CD4-positive, alpha-beta T cell treated with Interferon alpha-2 for 1 hour (primary cell): ENCODE measurements at regions not wholly inside any gene's neighbourhood (a gene's known extent, or its start where the extent isn't known, plus 50 kb on each side); places are given as distances from the start of the nearest gene placed in this dataset.
"Not testable (repeated sequence)": the region's sequence is repeated elsewhere in the genome, so short reads cannot be mapped to it uniquely, and the experiment has no call there.

Source experiments
- DNase-seq, 2 donors: peaks; one replicate each; pipeline ENCODE4 v3.0.0-alpha.2; 2020 to 2022

- no peak for DNase-seq
These were observed 629.7 kb downstream of the CCDC85A start for GRCh38 chr2:56813490-56813889.

- DNase-seq = no peak
These were observed 632.9 kb downstream of the CCDC85A start for GRCh38 chr2:56816666-56817065.

GRCh38 chr2:56831780-56832179, 648.0 kb downstream of the CCDC85A start:
- no peak for DNase-seq

GRCh38 chr2:56834686-56835085, 650.9 kb downstream of the CCDC85A start:
- no peak for DNase-seq

- DNase-seq = not testable (repeated sequence)
These were observed 656.2 kb downstream of the CCDC85A start for GRCh38 chr2:56840009-56840408.

GRCh38 chr2:56860991-56861390, 677.2 kb downstream of the CCDC85A start:
- no peak for DNase-seq

GRCh38 chr2:56871644-56872043, 687.9 kb downstream of the CCDC85A start:
- DNase-seq = no peak

GRCh38 chr2:56874717-56875116, 690.9 kb downstream of the CCDC85A start:
- no peak for DNase-seq

- DNase-seq = no peak
These were observed 705.9 kb downstream of the CCDC85A start for GRCh38 chr2:56889738-56890137.

- DNase-seq = no peak
These were observed 708.6 kb downstream of the CCDC85A start for GRCh38 chr2:56892382-56892781.

GRCh38 chr2:56898986-56899385, 715.2 kb downstream of the CCDC85A start:
- DNase-seq = no peak

GRCh38 chr2:56912490-56912889, 728.7 kb downstream of the CCDC85A start:
- DNase-seq = no peak

- DNase-seq = no peak
These were observed 735.0 kb downstream of the CCDC85A start for GRCh38 chr2:56918790-56919189.

GRCh38 chr2:56933976-56934375, 750.2 kb downstream of the CCDC85A start:
- no peak for DNase-seq

GRCh38 chr2:56934866-56935265, 751.1 kb downstream of the CCDC85A start:
- DNase-seq = no peak

- DNase-seq = no peak
These were observed 756.3 kb downstream of the CCDC85A start for GRCh38 chr2:56940054-56940453.

- DNase-seq = no peak
These were observed 769.1 kb downstream of the CCDC85A start for GRCh38 chr2:56952871-56953270.

GRCh38 chr2:56960581-56960980, 776.8 kb downstream of the CCDC85A start:
- no peak for DNase-seq

GRCh38 chr2:56962673-56963072, 778.9 kb downstream of the CCDC85A start:
- DNase-seq = no peak

- DNase-seq = no peak
These were observed 785.7 kb downstream of the CCDC85A start for GRCh38 chr2:56969513-56969912.

GRCh38 chr2:56971383-56971974, 787.7 kb downstream of the CCDC85A start:
- DNase-seq = no peak

GRCh38 chr2:56981554-56981953, 797.8 kb downstream of the CCDC85A start:
- DNase-seq = no peak

- DNase-seq = no peak
These were observed 801.8 kb downstream of the CCDC85A start for GRCh38 chr2:56985609-56986008.

GRCh38 chr2:57022496-57022895, 838.7 kb downstream of the CCDC85A start:
- no peak for DNase-seq

GRCh38 chr2:57044931-57045635, 861.3 kb downstream of the CCDC85A start:
- DNase-seq = no peak
